ENCODE measurements at regions not wholly inside any gene's neighbourhood (a gene's known extent, or its start where the extent isn't known, plus 50 kb on each side); places are given as distances from the start of the nearest gene placed in this dataset.

DNA sequence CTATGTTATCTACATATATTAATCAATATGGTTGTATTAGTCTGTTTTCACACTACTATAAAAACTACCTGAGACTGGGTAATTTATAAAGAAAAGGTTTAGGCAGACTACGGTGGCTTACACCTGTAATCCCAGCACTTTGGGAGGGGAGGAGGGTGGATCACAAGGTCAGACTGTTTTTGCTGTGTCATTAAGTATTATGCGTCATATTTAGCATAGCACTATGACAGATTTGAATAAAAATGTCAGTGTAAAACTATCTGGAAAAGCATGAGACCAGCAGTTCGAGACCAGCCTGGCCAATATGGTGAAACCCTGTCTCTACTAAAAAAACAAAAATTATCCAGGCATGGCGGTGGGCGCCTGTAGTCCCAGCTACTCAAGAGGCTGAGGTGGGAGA, 209.7 kb upstream of the ARHGAP24 start:
- Histone ChIP-seq H3K9ac (ENCODE audit: low read length) (no peak overlapping the region), H3K4me3 (ENCODE audit: low read length) (no peak overlapping the region), H3K4me1 (ENCODE audit: control insufficient read depth, insufficient read depth, low read length) (no peaks in the 10 kb centered on the region), H3K9me3 (ENCODE audit: control insufficient read depth, low read length) (peaks cover 8% of the 10 kb centered on the region), H3K36me3 (ENCODE audit: control insufficient read depth, insufficient read depth, low read length, severe bottlenecking) (no peaks in the 10 kb centered on the region), H3K27me3 (replicated peaks; ENCODE audit: control insufficient read depth, insufficient read depth, low read length) (no peaks in the 10 kb centered on the region)
- no peak for DNase-seq (ENCODE audit: low read depth)

DNA sequence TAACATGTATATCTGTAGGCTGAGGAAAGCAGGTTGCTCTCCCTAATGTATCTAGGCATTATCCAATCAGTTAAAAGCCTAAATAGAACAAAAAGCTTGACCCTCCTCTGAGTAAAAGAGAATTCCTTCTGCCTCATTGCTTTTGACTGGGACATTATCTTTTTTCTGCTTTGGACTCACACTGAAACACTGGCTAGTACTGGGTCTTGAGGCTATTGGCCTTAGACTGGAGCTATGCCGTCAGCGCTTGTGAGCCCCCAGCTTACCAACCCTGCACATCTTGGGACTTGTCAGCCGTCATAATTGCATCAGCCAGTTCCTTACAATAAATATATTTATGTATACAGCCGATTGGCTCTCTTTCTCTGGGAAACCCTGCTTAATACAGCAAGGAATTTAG, 206.8 kb upstream of the ARHGAP24 start:
- H3K36me3 ChIP-seq (ENCODE audit: control insufficient read depth, insufficient read depth, low read length, severe bottlenecking): no peaks in the 10 kb centered on the region
- no peaks in the 10 kb centered on the region for H3K27me3 ChIP-seq (replicated peaks; ENCODE audit: control insufficient read depth, insufficient read depth, low read length)
- DNase-seq (ENCODE audit: low read depth): no peak
- peaks cover 8% of the 10 kb centered on the region for H3K9me3 ChIP-seq (ENCODE audit: control insufficient read depth, low read length)
- no peak overlapping the region for H3K9ac ChIP-seq (ENCODE audit: low read length)
- no peaks in the 10 kb centered on the region for H3K4me1 ChIP-seq (ENCODE audit: control insufficient read depth, insufficient read depth, low read length)
- H3K4me3 ChIP-seq (ENCODE audit: low read length): no peak overlapping the region

DNA sequence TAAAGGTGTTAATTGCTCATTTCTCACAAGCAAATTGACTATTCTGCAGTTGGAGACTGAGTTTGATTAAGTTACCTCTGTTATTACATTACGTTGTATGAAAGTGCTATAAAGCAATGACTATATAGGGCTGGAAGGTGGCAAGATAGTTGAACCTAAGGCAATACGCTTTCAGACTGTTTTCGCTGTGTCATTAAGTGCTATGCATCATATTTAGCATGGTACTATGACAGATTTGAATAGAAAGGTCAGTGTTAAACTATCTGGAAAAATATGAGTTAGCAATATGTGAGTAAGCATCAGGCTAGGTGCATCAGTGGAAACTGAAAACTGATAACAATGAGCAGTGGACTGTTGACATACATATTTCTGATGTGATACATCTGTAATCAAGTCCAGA, 206.0 kb upstream of the ARHGAP24 start:
- H3K36me3 ChIP-seq (ENCODE audit: control insufficient read depth, insufficient read depth, low read length, severe bottlenecking): no peaks in the 10 kb centered on the region
- no peaks in the 10 kb centered on the region for H3K4me1 ChIP-seq (ENCODE audit: control insufficient read depth, insufficient read depth, low read length)
- H3K4me3 ChIP-seq (ENCODE audit: low read length): no peak overlapping the region
- H3K27me3 ChIP-seq (replicated peaks; ENCODE audit: control insufficient read depth, insufficient read depth, low read length): no peaks in the 10 kb centered on the region
- H3K9ac ChIP-seq (ENCODE audit: low read length): no peak overlapping the region
- H3K9me3 ChIP-seq (ENCODE audit: control insufficient read depth, low read length): peaks cover 15% of the 10 kb centered on the region
- no peak for DNase-seq (ENCODE audit: low read depth)

DNA sequence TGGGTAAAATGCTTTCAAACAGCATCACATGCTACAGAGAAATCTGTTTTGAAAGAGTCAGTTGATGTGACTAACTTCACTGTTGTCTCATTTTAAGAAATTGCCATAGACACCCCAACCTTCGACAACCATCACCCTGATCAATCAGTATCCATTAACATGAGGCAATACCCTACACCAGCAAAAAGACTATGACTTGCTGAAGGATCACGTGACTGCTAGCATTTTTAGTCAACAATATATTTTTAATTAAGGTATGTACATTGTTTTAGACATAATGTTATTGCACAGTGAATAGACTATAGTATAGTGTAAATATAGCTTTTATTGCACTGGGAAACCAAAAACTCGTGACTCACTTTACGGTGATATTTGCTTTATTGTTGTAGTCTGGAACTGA, 200.0 kb upstream of the ARHGAP24 start:
- Histone ChIP-seq H3K9ac (ENCODE audit: low read length) (no peak overlapping the region), H3K36me3 (ENCODE audit: control insufficient read depth, insufficient read depth, low read length, severe bottlenecking) (no peaks in the 10 kb centered on the region), H3K4me3 (ENCODE audit: low read length) (no peak overlapping the region), H3K27me3 (replicated peaks; ENCODE audit: control insufficient read depth, insufficient read depth, low read length) (no peaks in the 10 kb centered on the region), H3K4me1 (ENCODE audit: control insufficient read depth, insufficient read depth, low read length) (no peaks in the 10 kb centered on the region), H3K9me3 (ENCODE audit: control insufficient read depth, low read length) (peaks cover 21% of the 10 kb centered on the region)
- no peak for DNase-seq (ENCODE audit: low read depth)

DNA sequence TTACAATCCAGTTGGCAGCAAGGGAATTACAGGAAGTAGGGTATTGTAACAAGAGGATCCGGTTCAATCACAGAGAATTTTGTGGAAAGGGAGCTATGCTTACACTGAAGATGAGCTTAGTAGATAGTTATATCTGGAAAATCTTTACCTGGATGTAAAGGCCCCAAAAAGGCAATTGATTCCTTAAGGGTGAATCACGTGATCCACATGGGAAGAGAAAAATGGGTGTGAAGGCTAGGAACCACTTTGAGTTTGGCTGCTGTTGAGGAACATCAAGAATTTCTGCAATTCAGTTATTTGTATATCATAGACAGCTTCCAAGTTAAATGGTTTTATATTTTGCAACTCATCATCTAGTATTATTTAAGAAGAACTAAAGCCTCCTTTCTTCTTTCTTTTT, 194.0 kb upstream of the ARHGAP24 start:
- no peaks in the 10 kb centered on the region for H3K36me3 ChIP-seq (ENCODE audit: control insufficient read depth, insufficient read depth, low read length, severe bottlenecking)
- H3K9me3 ChIP-seq (ENCODE audit: control insufficient read depth, low read length): no peaks in the 10 kb centered on the region
- H3K4me3 ChIP-seq (ENCODE audit: low read length): no peak overlapping the region
- no peak overlapping the region for H3K9ac ChIP-seq (ENCODE audit: low read length)
- no peak for DNase-seq (ENCODE audit: low read depth)
- H3K4me1 ChIP-seq (ENCODE audit: control insufficient read depth, insufficient read depth, low read length): peaks cover 5% of the 10 kb centered on the region
- H3K27me3 ChIP-seq (replicated peaks; ENCODE audit: control insufficient read depth, insufficient read depth, low read length): no peaks in the 10 kb centered on the region

DNA sequence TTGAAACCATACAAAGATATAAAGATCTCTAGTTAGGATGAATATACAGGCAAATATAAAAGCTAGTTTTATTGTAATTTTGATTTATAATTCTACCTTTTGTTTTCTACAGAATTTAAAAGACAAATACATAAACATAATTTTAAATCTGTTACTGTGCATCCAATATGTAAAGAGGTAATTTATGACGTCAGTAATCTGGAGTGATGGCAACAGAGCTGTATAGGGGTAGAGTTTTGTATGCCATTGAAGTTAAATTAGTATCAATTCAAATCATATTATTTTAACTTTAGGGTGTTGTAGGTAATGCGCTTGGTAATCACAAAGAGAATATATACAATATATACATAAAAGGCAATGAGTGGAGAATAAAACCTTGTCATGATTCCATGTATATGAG, 183.7 kb upstream of the ARHGAP24 start:
- DNase-seq (ENCODE audit: low read depth): no peak
- H3K9ac ChIP-seq (ENCODE audit: low read length): no peak overlapping the region
- no peaks in the 10 kb centered on the region for H3K27me3 ChIP-seq (replicated peaks; ENCODE audit: control insufficient read depth, insufficient read depth, low read length)
- H3K9me3 ChIP-seq (ENCODE audit: control insufficient read depth, low read length): peaks cover 15% of the 10 kb centered on the region
- no peak overlapping the region for H3K4me3 ChIP-seq (ENCODE audit: low read length)
- H3K4me1 ChIP-seq (ENCODE audit: control insufficient read depth, insufficient read depth, low read length): no peaks in the 10 kb centered on the region
- no peaks in the 10 kb centered on the region for H3K36me3 ChIP-seq (ENCODE audit: control insufficient read depth, insufficient read depth, low read length, severe bottlenecking)

DNA sequence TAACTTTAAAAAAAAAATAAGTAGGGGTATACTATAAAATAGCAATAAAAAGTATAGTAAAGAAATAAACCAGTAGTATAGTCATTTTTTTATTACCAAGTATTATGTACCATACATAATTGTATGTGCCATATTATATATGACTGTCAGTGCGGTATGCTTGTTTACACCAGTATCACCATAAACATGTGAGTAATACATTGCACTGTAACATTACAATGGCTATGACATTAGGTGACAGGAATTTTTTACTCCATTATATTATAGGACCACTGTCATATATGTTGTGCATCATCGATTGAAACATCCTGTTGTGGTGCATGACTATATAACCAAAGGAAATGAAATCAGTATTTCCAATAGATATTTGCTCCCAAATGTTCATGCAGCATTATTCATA, 176.9 kb upstream of the ARHGAP24 start:
- Histone ChIP-seq H3K4me3 (ENCODE audit: low read length) (no peak overlapping the region), H3K9me3 (ENCODE audit: control insufficient read depth, low read length) (no peaks in the 10 kb centered on the region), H3K36me3 (ENCODE audit: control insufficient read depth, insufficient read depth, low read length, severe bottlenecking) (no peaks in the 10 kb centered on the region), H3K27me3 (replicated peaks; ENCODE audit: control insufficient read depth, insufficient read depth, low read length) (no peaks in the 10 kb centered on the region), H3K9ac (ENCODE audit: low read length) (no peak overlapping the region), H3K4me1 (ENCODE audit: control insufficient read depth, insufficient read depth, low read length) (no peaks in the 10 kb centered on the region)
- no peak for DNase-seq (ENCODE audit: low read depth)

DNA sequence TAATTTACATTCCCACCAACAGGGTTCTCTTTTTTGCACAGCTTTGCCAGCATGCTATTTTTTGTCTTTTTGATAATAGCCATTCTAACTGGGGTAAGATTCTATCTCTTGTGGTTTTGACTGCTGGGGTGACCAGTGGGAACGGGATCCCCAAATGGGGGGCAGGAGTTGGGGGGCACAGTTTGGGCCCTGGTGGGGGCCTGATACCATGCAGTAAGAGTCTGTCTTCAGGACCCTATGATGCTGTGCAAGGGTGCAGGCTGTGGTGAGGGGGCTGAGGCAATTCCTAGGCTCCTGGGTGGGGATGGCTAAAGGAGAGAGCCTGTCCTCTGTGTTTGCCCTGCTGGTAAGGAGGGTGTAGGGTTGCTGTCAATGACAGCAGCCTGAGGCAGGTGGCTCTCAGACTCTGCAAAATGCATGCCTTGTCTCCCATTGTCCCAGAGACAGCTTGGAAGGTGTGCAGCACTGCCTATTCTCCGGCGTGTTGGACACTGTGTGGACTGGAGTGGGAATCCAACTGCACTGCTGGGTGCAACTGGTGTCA, 172.7 kb upstream of the ARHGAP24 start:
- Histone ChIP-seq H3K27me3 (replicated peaks; ENCODE audit: control insufficient read depth, insufficient read depth, low read length) (no peaks in the 10 kb centered on the region), H3K4me1 (ENCODE audit: control insufficient read depth, insufficient read depth, low read length) (no peaks in the 10 kb centered on the region), H3K9ac (ENCODE audit: low read length) (no peak overlapping the region), H3K4me3 (ENCODE audit: low read length) (no peak overlapping the region), H3K36me3 (ENCODE audit: control insufficient read depth, insufficient read depth, low read length, severe bottlenecking) (no peaks in the 10 kb centered on the region), H3K9me3 (ENCODE audit: control insufficient read depth, low read length) (no peaks in the 10 kb centered on the region)
- DNase-seq (ENCODE audit: low read depth): no peak

DNA sequence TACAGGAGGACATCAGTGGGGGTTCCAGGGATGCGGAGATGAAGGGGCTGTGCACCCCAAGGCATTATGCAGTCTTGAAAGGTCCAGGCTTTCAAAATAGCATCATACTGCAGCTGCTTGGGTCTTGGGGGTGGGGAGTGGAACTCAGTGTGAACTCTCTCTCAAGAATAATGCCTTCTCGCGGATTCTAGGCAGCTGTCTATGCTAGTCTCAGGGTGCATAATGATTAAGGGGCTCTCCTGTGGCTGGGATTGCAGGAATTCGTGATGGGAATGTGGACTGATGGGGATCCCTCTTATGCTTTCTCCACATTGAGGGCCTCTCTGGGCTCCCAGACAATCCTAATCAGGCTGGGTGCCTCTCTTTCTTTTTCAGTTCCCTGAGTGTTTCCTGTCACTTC, 172.2 kb upstream of the ARHGAP24 start:
- Histone ChIP-seq H3K4me3 (ENCODE audit: low read length) (no peak overlapping the region), H3K36me3 (ENCODE audit: control insufficient read depth, insufficient read depth, low read length, severe bottlenecking) (no peaks in the 10 kb centered on the region), H3K9me3 (ENCODE audit: control insufficient read depth, low read length) (no peaks in the 10 kb centered on the region), H3K9ac (ENCODE audit: low read length) (no peak overlapping the region), H3K27me3 (replicated peaks; ENCODE audit: control insufficient read depth, insufficient read depth, low read length) (no peaks in the 10 kb centered on the region), H3K4me1 (ENCODE audit: control insufficient read depth, insufficient read depth, low read length) (no peaks in the 10 kb centered on the region)
- DNase-seq (ENCODE audit: low read depth): no peak

DNA sequence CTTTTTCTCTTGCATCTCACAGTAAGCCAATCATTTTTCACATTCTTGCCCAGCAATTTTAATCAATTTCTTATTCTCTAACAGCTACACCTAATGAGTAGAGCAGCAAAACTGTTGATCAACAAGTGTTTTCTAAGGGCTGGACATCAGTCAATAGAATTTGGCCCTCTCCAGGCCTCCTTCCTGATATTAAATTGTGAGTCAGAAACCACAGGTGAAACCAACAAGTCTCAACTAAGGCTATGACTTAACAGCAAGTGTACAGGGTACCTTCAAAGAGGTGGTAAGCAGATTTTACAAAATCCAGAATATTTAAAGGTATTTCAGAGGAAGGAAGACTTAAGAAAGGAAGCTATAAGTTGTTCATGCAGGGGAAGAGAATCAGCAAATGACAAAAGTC, 156.5 kb upstream of the ARHGAP24 start:
- Histone ChIP-seq H3K4me3 (ENCODE audit: low read length) (no peak overlapping the region), H3K36me3 (ENCODE audit: control insufficient read depth, insufficient read depth, low read length, severe bottlenecking) (no peaks in the 10 kb centered on the region), H3K27me3 (replicated peaks; ENCODE audit: control insufficient read depth, insufficient read depth, low read length) (no peaks in the 10 kb centered on the region), H3K4me1 (ENCODE audit: control insufficient read depth, insufficient read depth, low read length) (peaks cover 3% of the 10 kb centered on the region), H3K9ac (ENCODE audit: low read length) (no peak overlapping the region), H3K9me3 (ENCODE audit: control insufficient read depth, low read length) (peaks cover 6% of the 10 kb centered on the region)
- DNase-seq (ENCODE audit: low read depth): no peak

DNA sequence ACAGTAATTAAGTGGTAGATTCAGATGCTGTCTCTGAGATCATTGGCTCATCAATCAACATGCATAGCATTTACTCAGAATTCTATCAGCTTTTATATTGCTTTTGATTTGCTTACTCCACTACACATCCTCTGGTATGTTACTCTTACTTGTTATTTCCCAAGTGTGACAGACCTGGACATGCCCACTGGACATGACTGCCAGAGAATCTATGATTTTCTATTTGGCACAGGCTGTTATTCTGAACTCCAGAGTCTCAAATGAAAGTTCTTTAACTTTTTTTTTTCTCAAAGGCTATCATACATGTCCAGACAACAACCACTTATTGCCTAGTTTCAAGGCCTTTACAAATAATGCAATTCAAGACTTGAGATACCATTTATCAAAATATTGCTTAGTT, 116.1 kb upstream of the ARHGAP24 start:
- Histone ChIP-seq H3K27me3 (replicated peaks; ENCODE audit: control insufficient read depth, insufficient read depth, low read length) (no peaks in the 10 kb centered on the region), H3K9ac (ENCODE audit: low read length) (no peak overlapping the region), H3K36me3 (ENCODE audit: control insufficient read depth, insufficient read depth, low read length, severe bottlenecking) (no peaks in the 10 kb centered on the region), H3K9me3 (ENCODE audit: control insufficient read depth, low read length) (peaks cover 5% of the 10 kb centered on the region), H3K4me3 (ENCODE audit: low read length) (no peak overlapping the region), H3K4me1 (ENCODE audit: control insufficient read depth, insufficient read depth, low read length) (no peaks in the 10 kb centered on the region)
- DNase-seq (ENCODE audit: low read depth): no peak

DNA sequence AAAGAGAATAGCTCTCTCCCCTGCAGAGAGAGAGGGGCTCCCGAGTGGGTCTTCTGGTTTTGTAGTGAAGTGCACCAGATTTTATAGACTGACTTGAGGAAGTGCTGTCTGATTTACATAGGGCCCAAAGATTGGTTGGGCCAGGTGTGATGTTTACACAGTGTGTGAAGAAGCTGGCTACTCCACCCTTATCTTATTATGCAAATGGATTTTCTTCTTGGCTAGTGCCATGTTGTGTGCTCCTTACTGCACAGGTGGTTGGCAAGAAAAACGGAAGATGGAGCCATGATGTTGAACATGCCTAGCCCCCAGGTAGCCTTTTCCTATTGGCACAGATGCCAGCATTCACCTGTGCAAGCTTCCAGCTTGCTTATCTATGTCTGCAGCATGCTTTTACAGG, 112.4 kb upstream of the ARHGAP24 start:
- Histone ChIP-seq H3K27me3 (replicated peaks; ENCODE audit: control insufficient read depth, insufficient read depth, low read length) (no peaks in the 10 kb centered on the region), H3K4me1 (ENCODE audit: control insufficient read depth, insufficient read depth, low read length) (no peaks in the 10 kb centered on the region), H3K36me3 (ENCODE audit: control insufficient read depth, insufficient read depth, low read length, severe bottlenecking) (no peaks in the 10 kb centered on the region), H3K9ac (ENCODE audit: low read length) (no peak overlapping the region), H3K9me3 (ENCODE audit: control insufficient read depth, low read length) (peaks cover 5% of the 10 kb centered on the region), H3K4me3 (ENCODE audit: low read length) (no peak overlapping the region)
- DNase-seq (ENCODE audit: low read depth): no peak
